Hepatocyte (in vitro differentiated cells): ENCODE measurements at regions not wholly inside any gene's neighbourhood (a gene's known extent, or its start where the extent isn't known, plus 50 kb on each side); places are given as distances from the start of the nearest gene placed in this dataset.

Experiments used
- EZH2 ChIP-seq: fragments of 200-600 bp; sonication (generic); IDR thresholded peaks from 2 replicates; pipeline ENCODE4 v1.6.1; 2016; ENCODE audit warnings: antibody characterized with exemption, mild to moderate bottlenecking, borderline replicate concordance
- TF ChIP-seq, protein P1 (sequence below): fragments of 200-600 bp; sonication (generic); IDR thresholded peaks from 2 replicates; pipeline ENCODE4 v1.5.1; 2016; ENCODE audit warnings: antibody characterized with exemption, mild to moderate bottlenecking; ENCODE audit not compliant: poor library complexity

DNA sequence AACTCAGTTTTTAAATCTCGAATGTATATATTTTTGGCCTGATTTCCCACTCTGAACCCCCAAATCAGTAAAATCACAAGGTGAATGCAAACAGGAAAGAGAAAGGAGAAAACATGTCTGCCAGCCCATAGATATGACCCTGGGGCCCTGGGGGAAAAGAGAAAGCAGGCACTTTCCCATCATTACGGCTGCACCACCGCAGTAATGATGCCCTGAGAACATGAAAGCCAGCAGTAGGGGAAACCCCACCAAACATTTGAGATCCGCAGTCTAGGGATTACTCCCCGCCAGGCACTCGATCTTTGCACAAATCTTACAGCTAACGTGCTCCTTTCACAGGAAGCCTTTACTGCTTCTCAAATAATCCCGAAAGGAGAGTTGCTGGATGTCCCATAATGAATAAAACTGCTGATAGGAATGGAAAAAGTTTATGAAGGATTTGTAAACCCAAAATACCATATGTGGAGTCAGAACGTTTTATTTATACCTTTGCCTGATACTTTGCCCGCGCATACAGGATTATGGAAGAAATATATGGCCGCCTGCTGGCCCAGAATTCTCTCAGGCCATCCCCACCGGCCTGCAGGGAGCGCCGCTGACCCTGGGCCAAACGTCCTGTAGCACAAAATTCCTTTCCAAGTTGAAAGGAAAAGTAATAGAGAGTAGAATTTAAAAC is 180.0 kb upstream of the INHBA start:
- TF ChIP-seq, protein P1, sequence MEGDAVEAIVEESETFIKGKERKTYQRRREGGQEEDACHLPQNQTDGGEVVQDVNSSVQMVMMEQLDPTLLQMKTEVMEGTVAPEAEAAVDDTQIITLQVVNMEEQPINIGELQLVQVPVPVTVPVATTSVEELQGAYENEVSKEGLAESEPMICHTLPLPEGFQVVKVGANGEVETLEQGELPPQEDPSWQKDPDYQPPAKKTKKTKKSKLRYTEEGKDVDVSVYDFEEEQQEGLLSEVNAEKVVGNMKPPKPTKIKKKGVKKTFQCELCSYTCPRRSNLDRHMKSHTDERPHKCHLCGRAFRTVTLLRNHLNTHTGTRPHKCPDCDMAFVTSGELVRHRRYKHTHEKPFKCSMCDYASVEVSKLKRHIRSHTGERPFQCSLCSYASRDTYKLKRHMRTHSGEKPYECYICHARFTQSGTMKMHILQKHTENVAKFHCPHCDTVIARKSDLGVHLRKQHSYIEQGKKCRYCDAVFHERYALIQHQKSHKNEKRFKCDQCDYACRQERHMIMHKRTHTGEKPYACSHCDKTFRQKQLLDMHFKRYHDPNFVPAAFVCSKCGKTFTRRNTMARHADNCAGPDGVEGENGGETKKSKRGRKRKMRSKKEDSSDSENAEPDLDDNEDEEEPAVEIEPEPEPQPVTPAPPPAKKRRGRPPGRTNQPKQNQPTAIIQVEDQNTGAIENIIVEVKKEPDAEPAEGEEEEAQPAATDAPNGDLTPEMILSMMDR: no peak
- TF ChIP-seq EZH2: no peak
